ENCODE measurements at regions not wholly inside any gene's neighbourhood (a gene's known extent, or its start where the extent isn't known, plus 50 kb on each side); places are given as distances from the start of the nearest gene placed in this dataset.

DNA sequence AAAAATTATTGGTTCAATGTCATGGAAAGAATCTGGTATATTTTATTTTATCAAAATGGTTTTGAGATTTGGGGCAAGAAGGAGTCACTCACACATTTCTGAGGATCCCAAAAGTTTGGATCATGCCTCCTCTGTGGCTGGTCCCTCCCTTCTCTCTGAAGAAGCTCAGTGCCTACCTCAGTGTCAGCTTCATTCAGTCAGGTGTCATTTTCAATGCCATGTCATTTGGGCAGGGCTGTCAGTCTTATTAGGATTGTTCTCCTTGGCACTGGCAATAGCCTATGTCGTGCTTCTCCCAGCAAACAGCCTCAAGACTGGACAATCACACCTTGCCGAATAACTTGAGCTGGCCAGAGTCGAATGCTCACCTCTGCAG lies 264.5 kb upstream of the CAMK1G start:
- no peak for DNase-seq

DNA sequence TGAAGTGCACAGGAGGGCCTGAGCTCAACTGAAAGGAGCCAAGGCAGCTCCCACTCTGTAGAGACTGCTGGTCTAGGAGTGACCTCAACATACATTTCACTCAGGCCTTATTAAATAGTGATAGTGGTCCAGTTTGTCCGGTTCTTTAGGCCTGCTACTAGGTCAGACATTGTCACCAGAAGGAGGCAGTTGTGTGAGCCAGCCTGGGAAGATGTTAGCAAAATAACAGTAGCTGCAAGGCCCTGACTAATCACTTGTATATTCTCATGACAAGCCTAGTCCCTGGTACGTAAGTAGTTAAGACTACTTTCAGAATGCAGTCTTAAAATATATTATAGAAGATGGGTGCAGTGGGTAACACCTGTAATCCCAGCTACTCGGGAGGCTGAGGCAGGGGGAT lies 264.0 kb upstream of the CAMK1G start:
- no peak for DNase-seq

GRCh38 chr1:209323743-209324142 lies 259.8 kb upstream of the CAMK1G start:
- DNase-seq: no peak

DNA sequence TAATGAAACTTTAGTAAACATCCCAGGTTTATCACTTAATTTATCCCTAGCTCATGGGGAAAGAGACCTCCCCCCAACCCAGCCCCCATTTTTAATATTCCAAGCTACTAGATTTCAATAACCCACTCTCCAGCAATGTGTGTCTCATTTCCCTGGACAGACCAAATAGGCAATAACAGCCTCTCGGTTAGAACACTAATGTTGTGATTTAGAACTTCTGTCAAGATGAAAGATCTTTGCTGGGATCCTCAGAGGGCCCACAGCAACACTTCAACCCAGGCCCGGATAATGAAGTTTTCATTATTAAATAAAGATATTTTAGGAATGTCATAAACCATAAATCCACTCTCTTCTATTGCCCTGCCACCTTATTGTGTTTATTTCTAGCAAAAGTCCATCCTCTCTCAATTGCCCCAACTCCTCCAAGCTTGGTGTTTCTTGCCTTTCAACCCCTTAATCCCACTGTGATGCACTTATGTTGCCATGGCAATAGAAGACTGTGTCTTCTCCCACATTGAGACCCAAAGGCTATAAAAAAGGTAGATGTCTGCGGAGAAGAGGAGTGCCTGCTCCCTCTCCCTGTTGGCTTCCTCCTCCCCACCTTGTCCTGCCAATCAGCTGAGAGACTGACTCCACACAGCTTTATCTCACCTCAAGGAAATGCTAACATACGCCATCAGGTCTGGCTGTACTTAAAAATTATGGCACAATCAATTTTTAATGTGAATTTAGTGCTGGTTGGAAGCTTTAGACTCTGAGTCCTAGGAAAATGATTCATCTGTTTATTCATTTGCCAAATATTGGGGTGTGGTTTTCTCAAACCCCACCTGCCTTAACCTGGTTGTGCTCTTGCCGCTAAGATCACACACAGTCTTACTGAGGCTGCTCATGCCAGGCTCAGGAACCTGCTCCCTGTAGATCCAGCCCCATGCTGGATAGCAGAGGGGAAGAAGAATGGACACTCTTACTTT lies 258.3 kb upstream of the CAMK1G start:
- DNase-seq: no peak

- DNase-seq: no peak
Measured at GRCh38 chr1:209326076-209326475, 257.4 kb upstream of the CAMK1G start.

GRCh38 chr1:209326831-209327230 lies 256.7 kb upstream of the CAMK1G start:
- no peak for DNase-seq

DNA sequence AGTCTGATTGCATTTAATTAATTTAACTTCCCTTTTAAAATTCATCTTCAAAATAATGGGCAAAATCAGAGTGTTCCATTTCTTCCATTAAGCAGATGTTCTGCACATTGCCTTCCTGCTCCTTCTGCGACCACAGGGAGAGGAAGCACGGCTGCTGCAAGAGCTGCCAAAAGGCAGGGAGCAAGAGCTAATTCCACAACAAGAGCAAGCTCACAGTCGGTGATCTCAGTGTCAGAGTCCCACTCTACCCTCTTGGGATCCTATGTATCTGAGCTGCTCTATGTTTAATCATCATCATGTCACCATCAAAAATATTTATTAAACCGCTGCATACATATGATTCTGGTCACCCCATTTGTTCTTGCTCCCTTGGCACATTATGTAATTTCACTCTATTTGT lies 255.3 kb upstream of the CAMK1G start:
- DNase-seq: no peak

DNA sequence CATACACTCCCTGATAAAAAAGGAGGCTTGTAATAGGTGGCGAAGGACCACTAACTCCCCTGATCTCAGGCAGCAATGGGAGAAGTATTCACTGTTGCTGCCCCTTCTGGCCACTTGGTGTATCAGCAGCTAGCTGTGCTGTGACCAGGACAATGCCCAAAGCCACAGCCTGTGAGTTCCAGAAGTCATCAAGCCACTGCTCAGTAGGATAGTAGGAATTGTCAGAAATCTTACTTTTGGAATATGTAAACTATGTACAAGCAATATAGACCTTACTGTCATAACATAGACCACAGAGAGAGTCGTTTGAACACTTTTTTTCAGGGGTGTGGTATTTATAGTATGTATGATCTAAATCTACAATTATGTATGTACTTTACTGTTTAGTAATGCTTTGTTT lies 248.3 kb upstream of the CAMK1G start:
- DNase-seq: no peak

- no peak for DNase-seq
Measured at GRCh38 chr1:209341146-209341545, 242.4 kb upstream of the CAMK1G start.

DNA sequence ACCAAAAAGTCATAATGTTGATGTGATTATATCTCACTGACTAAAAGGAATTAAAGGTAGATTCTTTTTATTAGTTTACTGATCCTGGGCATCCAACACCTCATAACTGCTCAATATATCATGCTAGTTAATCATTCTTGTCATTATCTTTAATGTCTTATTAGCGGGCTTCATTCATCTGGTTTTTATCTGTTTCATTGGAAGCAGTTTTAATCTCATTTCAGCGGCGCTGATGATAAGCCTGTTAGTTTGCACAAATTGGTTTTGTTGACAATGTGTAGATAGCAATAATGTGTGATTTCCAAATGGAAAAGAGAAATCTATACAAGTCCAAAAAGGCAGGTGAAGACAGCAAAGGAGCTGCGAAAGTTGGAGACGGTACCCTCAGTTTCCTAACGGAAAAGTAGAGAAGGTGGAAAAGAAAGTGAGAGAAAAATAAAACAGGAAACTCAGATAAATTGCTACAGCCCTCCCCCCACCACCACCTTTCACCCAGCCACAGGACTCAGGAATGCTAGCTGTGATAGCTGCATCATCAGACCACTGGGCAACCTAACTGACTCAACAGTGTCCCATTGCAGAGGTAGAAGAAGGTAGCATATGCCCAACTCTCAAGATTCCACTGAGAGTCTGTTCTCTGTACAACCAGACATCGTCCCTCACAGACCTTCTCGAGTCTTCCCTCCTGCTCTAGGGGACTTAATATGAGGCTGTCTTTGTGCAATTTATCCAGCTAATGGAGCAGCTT lies 241.7 kb upstream of the CAMK1G start:
- no peak for DNase-seq

GRCh38 chr1:209342441-209343175 lies 240.9 kb upstream of the CAMK1G start:
- DNase-seq: no peak

DNA sequence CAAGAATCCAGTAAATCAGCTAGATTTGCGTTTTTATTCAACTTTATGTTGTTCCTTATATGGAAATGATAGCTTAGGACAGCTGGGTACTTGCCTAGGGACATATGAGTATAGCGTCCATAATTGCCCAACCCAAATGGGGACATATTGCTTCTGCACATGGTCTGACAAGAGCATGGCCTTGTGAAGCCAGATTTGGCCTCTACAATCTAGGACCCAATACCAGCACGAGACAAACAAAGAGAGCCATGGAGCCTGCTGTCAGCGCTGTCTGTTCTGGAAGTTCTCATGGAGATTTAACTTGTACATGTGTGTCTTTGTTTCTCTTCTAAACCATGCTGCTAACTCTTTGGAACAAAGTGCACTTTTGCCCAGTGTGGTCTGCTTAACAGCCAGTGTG lies 240.0 kb upstream of the CAMK1G start:
- no peak for DNase-seq

DNA sequence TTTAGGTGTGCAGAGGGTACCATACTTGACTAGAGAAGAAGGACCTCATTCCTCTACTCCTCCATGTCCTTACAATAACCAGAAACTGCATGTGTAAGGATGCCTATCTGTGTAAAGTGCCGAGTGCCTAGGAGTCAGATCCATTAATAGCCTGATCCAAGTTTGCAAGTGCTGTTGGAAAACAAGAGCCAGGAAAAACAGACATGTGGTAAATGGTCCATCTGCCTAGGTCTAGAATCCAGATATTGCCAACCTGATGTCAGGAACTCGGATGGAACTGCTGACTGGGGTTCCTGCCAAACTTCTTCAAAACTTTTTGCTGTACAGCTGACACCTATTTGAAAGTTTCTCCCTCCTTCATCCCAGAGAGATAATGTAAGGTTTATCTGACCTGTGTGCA lies 239.4 kb upstream of the CAMK1G start:
- no peak for DNase-seq

- no peak for DNase-seq
Measured at GRCh38 chr1:209349363-209350308, 233.9 kb upstream of the CAMK1G start.

- DNase-seq: no peak
Measured at GRCh38 chr1:209353053-209353452, 230.5 kb upstream of the CAMK1G start.

DNA sequence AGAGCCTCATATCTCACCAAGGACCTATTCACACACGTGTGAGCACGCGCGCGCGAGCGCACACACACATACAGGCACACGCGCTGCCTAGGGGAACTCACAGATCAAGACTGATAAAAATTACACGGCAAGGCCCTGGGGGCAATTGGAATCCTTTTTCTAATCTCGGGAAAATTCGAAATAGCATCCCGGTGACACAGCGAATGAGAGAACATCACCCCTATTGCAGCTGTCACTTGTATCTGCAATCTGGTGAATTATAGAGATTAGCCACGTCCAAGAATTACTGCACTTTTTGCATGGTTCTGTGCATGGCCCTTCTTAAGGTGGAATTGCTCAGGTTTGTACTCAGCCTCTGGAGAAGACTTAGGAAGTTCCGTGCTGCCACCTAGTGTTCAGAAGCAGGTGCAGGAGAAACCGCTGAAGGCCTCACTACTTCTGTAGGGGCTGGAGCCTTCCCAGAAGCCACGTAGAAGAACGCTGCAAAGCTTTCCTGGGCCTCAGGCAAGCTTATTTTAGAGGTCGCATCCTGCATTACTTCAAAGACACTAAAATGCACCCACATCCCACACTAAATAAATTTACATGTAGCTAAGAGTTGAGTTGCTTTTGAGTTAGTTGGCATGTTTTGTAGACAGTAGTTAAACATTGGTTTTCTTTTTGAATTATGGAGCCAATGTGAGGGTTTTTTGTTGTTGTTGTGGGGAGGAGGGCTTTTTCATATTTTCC lies 229.2 kb upstream of the CAMK1G start:
- DNase-seq: no peak

GRCh38 chr1:209354840-209355165 lies 228.7 kb upstream of the CAMK1G start:
- DNase-seq: no peak

DNA sequence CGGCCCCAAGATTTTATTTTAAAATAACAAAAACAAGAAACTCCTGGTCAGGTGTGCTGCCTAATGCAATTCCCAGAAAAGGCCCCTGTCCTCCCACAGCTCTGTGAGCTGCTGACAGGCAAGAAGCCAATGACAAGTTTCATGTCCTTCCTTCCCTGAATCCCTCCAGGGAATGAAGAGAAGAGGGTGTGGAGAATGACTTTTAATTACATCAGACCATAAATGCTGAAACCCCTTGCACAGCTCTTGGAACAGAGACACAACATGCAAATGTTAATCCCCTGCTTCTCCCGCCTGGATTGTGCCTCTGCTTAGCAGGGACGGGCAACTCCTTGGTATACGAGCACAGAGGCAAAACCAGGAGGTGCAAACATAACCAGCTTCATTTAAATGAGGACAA lies 228.1 kb upstream of the CAMK1G start:
- no peak for DNase-seq

- DNase-seq: no peak
Measured at GRCh38 chr1:209356976-209357377, 226.5 kb upstream of the CAMK1G start.

GRCh38 chr1:209363112-209363511 lies 220.4 kb upstream of the CAMK1G start:
- DNase-seq: no peak

DNA sequence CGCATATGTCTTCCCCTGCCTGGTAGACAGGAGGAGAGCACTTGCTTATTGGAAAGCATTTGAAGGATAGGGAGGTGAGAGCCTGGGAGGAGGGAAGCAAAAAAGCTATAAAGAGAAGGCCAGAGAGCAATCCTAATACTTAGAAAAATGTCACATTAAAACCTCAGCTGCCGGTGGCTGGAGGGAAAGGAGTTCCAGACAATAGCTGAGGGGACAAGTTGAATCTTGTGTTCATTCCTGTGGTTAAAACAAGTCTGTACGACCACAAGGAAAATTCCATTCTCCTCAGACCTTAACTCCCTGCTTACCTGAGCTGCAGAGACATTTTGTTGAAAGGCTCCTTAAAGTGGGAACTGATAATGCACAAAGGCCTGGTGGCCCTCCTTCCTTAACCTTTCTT lies 218.8 kb upstream of the CAMK1G start:
- DNase-seq: no peak

All from NCI-H2081 treated with DMSO at 0.1 percent for 48 hours (cell line).